ENCODE measurements at regions not wholly inside any gene's neighbourhood (a gene's known extent, or its start where the extent isn't known, plus 50 kb on each side); places are given as distances from the start of the nearest gene placed in this dataset.

DNA sequence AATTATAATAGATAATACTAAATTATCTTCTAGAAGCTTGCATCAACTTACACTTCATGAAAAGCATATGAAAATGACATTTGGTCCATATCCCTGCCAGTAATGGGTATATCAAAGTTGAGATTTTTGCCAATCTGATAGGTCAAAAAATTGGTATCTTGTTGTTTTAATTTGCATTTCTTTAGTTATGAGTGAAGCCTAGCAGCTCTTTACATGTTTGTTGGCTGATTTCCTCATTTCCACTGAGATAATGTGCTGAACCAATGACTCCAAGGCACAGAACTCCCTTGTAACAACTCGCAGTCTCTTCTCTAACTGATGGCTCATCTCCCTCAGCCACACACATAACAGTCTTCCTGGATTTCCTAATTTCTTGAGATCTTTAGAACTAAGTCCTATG is 175.3 kb upstream of the SESN3 start:
- Histone ChIP-seq H3K9ac (ENCODE audit: low read depth, low read length) (no peak overlapping the region), H3K27ac (ENCODE audit: low read length) (no peak overlapping the region), H4K20me1 (ENCODE audit: insufficient read depth, low read length) (no peaks in the 10 kb centered on the region), H3K4me2 (ENCODE audit: insufficient read depth, low read length) (no peak overlapping the region), H2AFZ (ENCODE audit: low read depth, low read length) (no peak overlapping the region), H3K79me2 (ENCODE audit: insufficient read depth, low read length) (no peaks in the 10 kb centered on the region), H3K4me3 (ENCODE audit: low read depth in 1 of 2, low read length in 2 of 2) (no peak overlapping the region), H3K9me3 (ENCODE audit: insufficient read depth, low read length, severe bottlenecking) (no peaks in the 10 kb centered on the region), H3K4me1 (ENCODE audit: insufficient read depth, low read length) (no peaks in the 10 kb centered on the region), H3K27me3 (ENCODE audit: insufficient read depth, low read length, poor library complexity) (no peaks in the 10 kb centered on the region), H3K36me3 (ENCODE audit: insufficient read depth, low read length) (no peaks in the 10 kb centered on the region)
- ATAC-seq (ENCODE audit: insufficient read depth, low read depth) (no peak), DNase-seq (no peak)
- no peak for TF ChIP-seq EZH2 (IDR thresholded peaks at IDR 0.05; ENCODE audit: borderline replicate concordance, low read depth, low read length, severe bottlenecking)
- TF ChIP-seq, protein P1, sequence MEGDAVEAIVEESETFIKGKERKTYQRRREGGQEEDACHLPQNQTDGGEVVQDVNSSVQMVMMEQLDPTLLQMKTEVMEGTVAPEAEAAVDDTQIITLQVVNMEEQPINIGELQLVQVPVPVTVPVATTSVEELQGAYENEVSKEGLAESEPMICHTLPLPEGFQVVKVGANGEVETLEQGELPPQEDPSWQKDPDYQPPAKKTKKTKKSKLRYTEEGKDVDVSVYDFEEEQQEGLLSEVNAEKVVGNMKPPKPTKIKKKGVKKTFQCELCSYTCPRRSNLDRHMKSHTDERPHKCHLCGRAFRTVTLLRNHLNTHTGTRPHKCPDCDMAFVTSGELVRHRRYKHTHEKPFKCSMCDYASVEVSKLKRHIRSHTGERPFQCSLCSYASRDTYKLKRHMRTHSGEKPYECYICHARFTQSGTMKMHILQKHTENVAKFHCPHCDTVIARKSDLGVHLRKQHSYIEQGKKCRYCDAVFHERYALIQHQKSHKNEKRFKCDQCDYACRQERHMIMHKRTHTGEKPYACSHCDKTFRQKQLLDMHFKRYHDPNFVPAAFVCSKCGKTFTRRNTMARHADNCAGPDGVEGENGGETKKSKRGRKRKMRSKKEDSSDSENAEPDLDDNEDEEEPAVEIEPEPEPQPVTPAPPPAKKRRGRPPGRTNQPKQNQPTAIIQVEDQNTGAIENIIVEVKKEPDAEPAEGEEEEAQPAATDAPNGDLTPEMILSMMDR (IDR thresholded peaks at IDR 0.05; ENCODE audit: borderline replicate concordance, extremely low read depth, low read length, poor library complexity, severe bottlenecking): no peak

DNA sequence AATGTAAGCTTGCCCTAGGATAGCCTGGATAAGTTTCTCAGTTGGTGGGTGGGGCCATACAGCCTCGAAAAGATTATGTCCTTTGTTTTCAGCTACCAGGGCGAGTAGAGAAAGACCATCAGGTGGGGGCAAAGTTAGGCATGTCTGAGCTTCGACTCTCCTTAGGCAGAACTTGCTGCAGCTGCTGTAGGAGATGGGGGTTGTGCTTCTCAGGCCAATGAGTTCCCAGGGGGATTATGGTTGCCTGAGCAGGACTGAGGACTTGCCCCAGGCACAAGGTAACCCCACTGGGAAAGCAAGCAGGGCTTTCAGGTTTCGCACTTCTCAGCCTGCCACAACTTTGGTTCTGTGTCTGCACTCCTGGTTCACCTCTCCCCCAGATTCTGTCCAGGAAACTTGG is 173.4 kb upstream of the SESN3 start:
- Histone ChIP-seq H4K20me1 (ENCODE audit: insufficient read depth, low read length) (no peaks in the 10 kb centered on the region), H3K9ac (ENCODE audit: low read depth, low read length) (no peak overlapping the region), H3K27ac (ENCODE audit: low read length) (no peak overlapping the region), H3K9me3 (ENCODE audit: insufficient read depth, low read length, severe bottlenecking) (no peaks in the 10 kb centered on the region), H3K36me3 (ENCODE audit: insufficient read depth, low read length) (no peaks in the 10 kb centered on the region), H2AFZ (ENCODE audit: low read depth, low read length) (no peak overlapping the region), H3K4me1 (ENCODE audit: insufficient read depth, low read length) (no peaks in the 10 kb centered on the region), H3K27me3 (ENCODE audit: insufficient read depth, low read length, poor library complexity) (no peaks in the 10 kb centered on the region), H3K79me2 (ENCODE audit: insufficient read depth, low read length) (no peaks in the 10 kb centered on the region), H3K4me2 (ENCODE audit: insufficient read depth, low read length) (no peak overlapping the region), H3K4me3 (ENCODE audit: low read depth in 1 of 2, low read length in 2 of 2) (no peak overlapping the region)
- TF ChIP-seq, protein P1 (IDR thresholded peaks at IDR 0.05; ENCODE audit: borderline replicate concordance, extremely low read depth, low read length, poor library complexity, severe bottlenecking): no peak
- no peak for TF ChIP-seq EZH2 (IDR thresholded peaks at IDR 0.05; ENCODE audit: borderline replicate concordance, low read depth, low read length, severe bottlenecking)
- no peak for ATAC-seq (ENCODE audit: insufficient read depth, low read depth)
- no peak for DNase-seq

DNA sequence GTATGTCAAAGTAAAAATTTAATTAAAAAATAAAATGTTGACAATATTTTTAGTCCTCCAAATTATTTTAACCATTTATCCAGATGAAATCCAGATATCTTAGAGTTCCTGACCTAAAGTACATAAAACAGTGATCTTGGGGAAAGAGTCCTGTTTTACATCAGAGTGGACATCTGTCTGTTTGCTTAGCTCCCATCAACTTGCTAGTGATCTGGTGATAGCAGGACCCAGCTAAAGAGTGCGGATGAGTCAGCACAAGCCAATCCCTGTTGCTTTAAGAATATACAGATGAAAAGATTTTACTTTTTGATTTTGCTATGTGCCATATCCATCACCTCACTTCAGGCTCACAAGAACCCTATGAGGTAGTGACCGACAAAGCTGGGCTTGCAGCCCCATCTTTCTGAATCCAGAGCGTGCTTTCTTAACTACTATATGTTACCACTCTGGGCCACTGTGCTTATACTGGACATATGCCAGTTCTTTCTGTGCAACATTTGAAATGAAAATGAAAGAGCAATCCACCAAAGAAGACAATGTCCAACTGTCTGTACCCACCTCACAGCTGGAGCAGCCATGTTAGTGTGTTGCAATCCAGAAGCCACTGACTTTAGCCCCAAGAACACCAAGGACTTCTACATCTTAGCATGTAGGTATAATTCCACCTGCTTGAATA is 167.6 kb upstream of the SESN3 start:
- Histone ChIP-seq H4K20me1 (ENCODE audit: insufficient read depth, low read length) (no peaks in the 10 kb centered on the region), H2AFZ (ENCODE audit: low read depth, low read length) (no peak overlapping the region), H3K27ac (ENCODE audit: low read length) (no peak overlapping the region), H3K4me3 (ENCODE audit: low read depth in 1 of 2, low read length in 2 of 2) (no peak overlapping the region), H3K27me3 (ENCODE audit: insufficient read depth, low read length, poor library complexity) (no peaks in the 10 kb centered on the region), H3K79me2 (ENCODE audit: insufficient read depth, low read length) (no peaks in the 10 kb centered on the region), H3K9ac (ENCODE audit: low read depth, low read length) (no peak overlapping the region), H3K36me3 (ENCODE audit: insufficient read depth, low read length) (no peaks in the 10 kb centered on the region), H3K4me2 (ENCODE audit: insufficient read depth, low read length) (no peak overlapping the region), H3K9me3 (ENCODE audit: insufficient read depth, low read length, severe bottlenecking) (no peaks in the 10 kb centered on the region), H3K4me1 (ENCODE audit: insufficient read depth, low read length) (no peaks in the 10 kb centered on the region)
- DNase-seq (no peak), ATAC-seq (ENCODE audit: insufficient read depth, low read depth) (no peak)
- TF ChIP-seq EZH2 (IDR thresholded peaks at IDR 0.05; ENCODE audit: borderline replicate concordance, low read depth, low read length, severe bottlenecking): no peak
- TF ChIP-seq, protein P1 (IDR thresholded peaks at IDR 0.05; ENCODE audit: borderline replicate concordance, extremely low read depth, low read length, poor library complexity, severe bottlenecking): no peak

Data from DND-41 (cell line).